ENCODE measurements at regions not wholly inside any gene's neighbourhood (a gene's known extent, or its start where the extent isn't known, plus 50 kb on each side); places are given as distances from the start of the nearest gene placed in this dataset.
"Not testable (repeated sequence)": the region's sequence is repeated elsewhere in the genome, so short reads cannot be mapped to it uniquely, and the experiment has no call there.

GRCh38 chr12:111143271-111143670 lies 222.9 kb upstream of the MYL2 start:
- DNase-seq, result no peak

GRCh38 chr12:111141205-111141604 lies 220.8 kb upstream of the MYL2 start:
- no peak for DNase-seq

- DNase-seq, result no peak
These were observed 217.6 kb upstream of the MYL2 start for GRCh38 chr12:111138016-111138415.

- DNase-seq, result no peak
These were observed 215.0 kb upstream of the MYL2 start for GRCh38 chr12:111135293-111135832.

GRCh38 chr12:111130336-111130735 lies 210.0 kb upstream of the MYL2 start:
- DNase-seq, result no peak

GRCh38 chr12:111129149-111129767 lies 208.9 kb upstream of the MYL2 start:
- no peak for DNase-seq

GRCh38 chr12:111126331-111126730 lies 206.0 kb upstream of the MYL2 start:
- no peak for DNase-seq

- no peak for DNase-seq
These were observed 203.8 kb upstream of the MYL2 start for GRCh38 chr12:111124183-111124582.

GRCh38 chr12:111123390-111123789 lies 203.0 kb upstream of the MYL2 start:
- DNase-seq, result no peak

GRCh38 chr12:111122458-111122878 lies 202.1 kb upstream of the MYL2 start:
- DNase-seq, result no peak

- no peak for DNase-seq
These were observed 201.5 kb upstream of the MYL2 start for GRCh38 chr12:111121840-111122239.

GRCh38 chr12:111120578-111120977 lies 200.2 kb upstream of the MYL2 start:
- DNase-seq, result no peak

- no peak for DNase-seq
These were observed 196.6 kb upstream of the MYL2 start for GRCh38 chr12:111117017-111117416.

GRCh38 chr12:111113313-111113712 lies 192.9 kb upstream of the MYL2 start:
- DNase-seq, result not testable (repeated sequence)

GRCh38 chr12:111112311-111113098 lies 192.1 kb upstream of the MYL2 start:
- DNase-seq, result no peak

GRCh38 chr12:111111681-111112080 lies 191.3 kb upstream of the MYL2 start:
- no peak for DNase-seq

GRCh38 chr12:111110556-111110955 lies 190.2 kb upstream of the MYL2 start:
- DNase-seq, result no peak

GRCh38 chr12:111108726-111109125 lies 188.3 kb upstream of the MYL2 start:
- no peak for DNase-seq

- DNase-seq, result no peak
These were observed 187.2 kb upstream of the MYL2 start for GRCh38 chr12:111107392-111108178.

GRCh38 chr12:111105294-111105693 lies 184.9 kb upstream of the MYL2 start:
- DNase-seq, result no peak

GRCh38 chr12:111103583-111103982 lies 183.2 kb upstream of the MYL2 start:
- no peak for DNase-seq

- DNase-seq, result no peak
These were observed 181.8 kb upstream of the MYL2 start for GRCh38 chr12:111102102-111102739.

GRCh38 chr12:111101003-111101402 lies 180.6 kb upstream of the MYL2 start:
- DNase-seq, result no peak

All from SIG-M5 (cell line).